Panc1 (cell line): ENCODE measurements at regions not wholly inside any gene's neighbourhood (a gene's known extent, or its start where the extent isn't known, plus 50 kb on each side); places are given as distances from the start of the nearest gene placed in this dataset.

Experiments used
- POLR2AphosphoS5 ChIP-seq: IDR thresholded peaks from 2 replicates; pipeline ENCODE4 v1.6.1; 2012; ENCODE audit warnings: mild to moderate bottlenecking, low read depth, low read length, moderate library complexity
- TF ChIP-seq, protein P1 (sequence below): fragments of 450-650 bp; IDR thresholded peaks from 2 replicates; pipeline ENCODE4 v1.5.1; 2017; ENCODE audit warnings: mild to moderate bottlenecking

- TF ChIP-seq, protein P1, sequence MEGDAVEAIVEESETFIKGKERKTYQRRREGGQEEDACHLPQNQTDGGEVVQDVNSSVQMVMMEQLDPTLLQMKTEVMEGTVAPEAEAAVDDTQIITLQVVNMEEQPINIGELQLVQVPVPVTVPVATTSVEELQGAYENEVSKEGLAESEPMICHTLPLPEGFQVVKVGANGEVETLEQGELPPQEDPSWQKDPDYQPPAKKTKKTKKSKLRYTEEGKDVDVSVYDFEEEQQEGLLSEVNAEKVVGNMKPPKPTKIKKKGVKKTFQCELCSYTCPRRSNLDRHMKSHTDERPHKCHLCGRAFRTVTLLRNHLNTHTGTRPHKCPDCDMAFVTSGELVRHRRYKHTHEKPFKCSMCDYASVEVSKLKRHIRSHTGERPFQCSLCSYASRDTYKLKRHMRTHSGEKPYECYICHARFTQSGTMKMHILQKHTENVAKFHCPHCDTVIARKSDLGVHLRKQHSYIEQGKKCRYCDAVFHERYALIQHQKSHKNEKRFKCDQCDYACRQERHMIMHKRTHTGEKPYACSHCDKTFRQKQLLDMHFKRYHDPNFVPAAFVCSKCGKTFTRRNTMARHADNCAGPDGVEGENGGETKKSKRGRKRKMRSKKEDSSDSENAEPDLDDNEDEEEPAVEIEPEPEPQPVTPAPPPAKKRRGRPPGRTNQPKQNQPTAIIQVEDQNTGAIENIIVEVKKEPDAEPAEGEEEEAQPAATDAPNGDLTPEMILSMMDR: no peak
- TF ChIP-seq POLR2AphosphoS5: no peak
These were observed 453.1 kb downstream of the TMEM121 start for GRCh38 chr14:105979446-105979845.
